ENCODE measurements at regions not wholly inside any gene's neighbourhood (a gene's known extent, or its start where the extent isn't known, plus 50 kb on each side); places are given as distances from the start of the nearest gene placed in this dataset.

DNA sequence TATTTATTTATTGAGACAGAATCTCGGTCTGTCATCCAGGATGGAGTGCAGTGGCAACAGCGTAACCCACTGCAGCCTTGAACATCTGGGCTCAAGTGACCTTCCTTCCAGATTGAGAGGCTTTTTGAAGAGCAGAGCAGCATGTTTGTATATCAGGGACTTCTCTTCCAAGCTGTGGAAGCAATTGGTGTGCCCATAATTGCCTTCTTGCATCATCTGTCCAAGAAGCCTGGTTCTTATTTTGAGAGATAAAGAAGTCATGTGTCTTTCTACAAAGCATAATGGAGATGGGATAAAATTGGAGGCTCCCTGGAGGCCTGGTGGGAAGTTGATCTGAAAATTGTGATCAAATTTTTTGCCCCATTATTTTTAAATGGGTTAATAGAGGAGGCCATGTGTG, 183.8 kb upstream of the MCTP2 start:
- DNase-seq: no peak

DNA sequence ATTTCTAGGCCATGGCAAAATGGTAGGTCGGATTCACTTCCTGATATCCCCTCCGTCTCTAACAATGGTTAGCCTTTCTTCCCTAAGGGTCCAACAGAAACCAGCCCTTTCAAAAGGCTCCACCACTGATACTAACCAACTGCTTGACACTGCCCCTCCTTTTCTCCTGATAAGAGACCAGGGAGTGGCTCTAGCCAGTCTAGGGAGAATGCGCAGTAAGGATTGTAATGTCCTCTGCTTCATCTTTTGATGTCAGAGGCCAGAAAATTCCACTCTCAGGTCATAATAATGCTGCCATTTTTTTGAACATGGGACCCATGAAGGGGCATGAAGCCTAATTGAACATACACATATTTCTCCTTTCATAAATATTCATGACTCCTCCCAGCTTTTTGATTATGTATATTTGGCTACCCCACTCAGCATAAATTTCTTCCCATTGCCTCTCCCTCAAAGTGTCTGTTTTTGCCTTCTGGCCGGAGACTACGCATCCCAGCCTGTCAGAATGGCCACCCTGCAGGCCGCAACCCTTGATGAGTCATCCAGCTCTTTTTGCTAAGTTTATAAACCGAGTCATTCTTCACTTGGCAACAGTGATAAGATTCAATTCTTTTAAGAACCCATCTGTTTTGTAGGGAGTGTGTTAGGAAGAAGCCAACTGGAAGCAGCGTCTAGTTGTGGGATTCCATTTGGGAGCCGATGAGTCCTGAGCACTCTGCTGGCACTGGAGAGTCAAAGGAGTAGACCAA, 189.0 kb upstream of the MCTP2 start:
- DNase-seq: no peak

DNA sequence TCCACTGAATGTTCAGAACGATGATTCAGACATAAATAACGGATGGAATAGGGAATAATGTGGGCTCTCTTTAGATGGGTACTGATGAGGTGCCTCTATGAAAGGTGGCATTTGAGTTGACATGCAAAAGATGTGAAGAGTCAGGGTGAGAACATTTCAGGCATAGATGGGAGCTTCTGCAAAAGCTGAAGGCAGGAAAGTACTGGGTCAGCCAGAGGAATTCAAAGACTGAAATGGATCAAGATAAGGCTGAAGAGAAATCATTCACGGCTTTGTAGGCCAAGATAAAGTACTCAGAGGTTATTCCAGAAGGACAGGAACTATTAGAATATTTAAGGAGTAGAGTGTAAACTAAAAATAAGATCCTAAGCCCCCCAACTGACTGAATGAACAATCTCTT, 189.6 kb upstream of the MCTP2 start:
- DNase-seq: no peak

DNA sequence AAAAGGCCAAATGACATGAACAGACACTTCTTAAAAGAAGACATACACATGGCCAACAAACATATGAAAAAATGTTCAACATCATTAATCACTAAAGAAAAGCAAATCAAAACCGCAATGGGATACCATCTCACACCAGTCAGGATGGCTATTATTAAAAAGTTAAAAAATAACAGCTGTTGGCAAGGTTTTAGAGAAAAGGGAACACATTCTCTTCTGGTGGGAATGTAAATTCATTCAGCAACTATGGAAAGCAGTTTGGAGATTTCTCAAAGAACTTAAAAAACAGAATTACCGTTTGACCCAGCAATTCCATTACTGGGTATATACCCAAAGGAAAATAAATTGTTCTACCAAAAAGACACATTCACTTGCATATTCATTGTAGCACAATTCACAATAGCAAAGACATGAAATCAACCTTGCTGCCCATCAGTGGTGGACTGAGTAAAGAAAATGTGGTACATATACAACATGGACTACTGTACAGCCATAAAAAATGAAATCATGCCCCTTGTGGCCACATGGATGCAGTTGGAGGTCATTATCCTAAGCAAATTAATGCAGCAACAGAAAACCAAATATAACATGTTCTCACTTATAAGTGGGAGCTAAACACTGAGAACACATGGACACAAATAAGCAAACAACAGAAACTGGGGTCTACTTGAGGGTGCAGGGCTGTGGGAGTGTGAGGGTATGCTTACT, 190.7 kb upstream of the MCTP2 start:
- DNase-seq: no peak

DNA sequence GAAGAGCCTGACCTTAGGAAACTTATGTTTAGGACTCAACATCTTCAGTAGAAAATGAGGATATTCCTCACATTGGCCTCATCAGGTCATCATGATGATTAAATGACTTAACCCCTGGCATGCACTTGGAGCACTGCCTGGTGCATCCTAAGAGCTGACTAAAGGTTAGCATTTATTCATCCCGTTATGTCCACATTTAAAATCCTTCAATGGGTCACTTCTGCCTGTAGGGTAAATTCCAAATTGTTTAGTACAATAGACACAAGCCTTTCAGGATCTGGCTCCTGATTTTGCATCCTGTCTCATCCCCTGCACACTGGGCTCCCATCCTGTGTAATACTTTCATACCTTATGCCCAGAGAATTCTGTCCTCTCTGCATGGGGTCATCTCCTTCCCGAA, 195.2 kb upstream of the MCTP2 start:
- no peak for DNase-seq

DNA sequence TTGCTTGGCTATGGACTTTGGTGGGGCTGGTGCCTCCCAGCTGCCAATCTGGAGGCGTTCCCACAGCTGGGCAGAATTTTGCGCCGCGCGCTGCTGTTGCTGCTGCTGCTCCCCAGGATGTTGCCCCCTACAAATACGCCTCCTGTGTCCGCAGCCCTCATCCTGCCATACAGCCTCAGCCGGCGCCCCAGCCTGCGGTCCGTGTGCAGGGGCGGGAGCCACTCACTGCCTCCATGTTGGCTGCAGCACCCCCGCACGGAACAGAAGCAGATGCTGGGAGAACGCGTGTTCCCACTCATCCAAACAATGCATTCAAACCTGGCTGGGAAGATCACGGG, 197.7 kb upstream of the MCTP2 start:
- no peak for DNase-seq

DNA sequence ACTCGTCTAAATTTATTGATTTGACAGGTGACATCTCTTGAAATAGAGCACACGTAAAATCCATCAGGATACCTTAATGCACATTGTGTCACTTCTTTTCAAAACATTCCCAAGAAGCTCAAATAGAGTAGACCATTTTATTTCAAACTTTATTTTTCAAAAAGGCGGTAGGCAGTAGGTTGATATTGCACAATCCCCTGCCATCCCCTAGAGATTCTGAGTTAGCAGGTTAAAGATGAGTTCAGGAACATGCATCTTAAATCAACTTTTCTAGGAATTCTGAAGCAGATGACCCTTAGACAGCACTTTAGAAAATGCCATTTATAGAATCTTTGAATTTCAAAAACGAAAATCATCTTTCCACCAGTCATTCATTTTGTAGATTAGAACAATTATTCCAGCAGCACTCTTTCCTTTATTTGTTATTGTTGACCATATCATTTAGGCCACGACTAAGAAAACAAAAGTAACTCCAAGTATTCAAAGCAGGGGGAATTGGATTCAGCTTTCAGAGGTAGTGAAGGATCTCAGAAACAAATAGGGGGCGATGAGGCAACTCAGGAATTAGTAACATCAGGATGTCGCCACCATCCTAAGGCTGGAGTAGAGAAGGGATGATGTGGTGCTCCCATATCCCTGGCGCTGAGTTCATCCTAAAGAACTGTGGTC, 198.2 kb upstream of the MCTP2 start:
- no peak for DNase-seq

DNA sequence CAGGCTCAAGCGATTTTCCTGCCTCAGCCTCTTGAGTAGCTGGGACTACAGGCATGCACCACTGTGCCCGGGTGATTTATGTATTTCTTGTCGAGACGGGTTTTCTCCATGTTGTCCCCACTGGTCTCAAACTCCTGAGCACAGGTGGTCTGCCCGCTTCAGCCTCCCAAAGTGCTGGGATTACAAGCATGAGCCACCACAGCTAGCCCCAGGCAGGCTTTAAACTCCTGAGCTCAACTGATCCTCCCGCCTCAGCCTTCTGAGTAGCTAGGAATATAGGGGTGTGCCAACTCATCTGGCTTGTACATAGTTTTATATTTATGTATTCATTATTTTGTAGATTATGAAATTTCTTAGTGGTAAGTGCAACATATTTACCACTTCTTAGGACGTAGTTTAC, 198.8 kb upstream of the MCTP2 start:
- DNase-seq: no peak

DNA sequence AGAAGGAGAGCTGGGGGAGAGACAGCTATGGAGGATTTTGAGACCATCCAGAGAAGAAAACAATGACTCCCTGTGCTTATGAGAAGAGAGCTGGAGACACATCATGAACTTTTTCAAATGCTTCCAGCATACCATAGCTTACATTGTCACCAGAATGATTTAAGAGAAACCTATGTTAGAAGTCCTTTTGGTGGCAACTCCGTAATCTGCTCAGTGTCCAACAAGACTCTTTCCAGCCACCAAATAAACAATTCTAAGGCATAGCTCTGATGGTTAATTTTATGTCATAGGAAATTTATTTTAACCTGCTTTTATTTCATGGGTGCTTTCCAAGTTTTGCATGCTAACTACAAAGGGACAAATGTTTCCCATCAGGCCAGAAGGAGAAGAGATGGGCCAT, 200.3 kb upstream of the MCTP2 start:
- no peak for DNase-seq

DNA sequence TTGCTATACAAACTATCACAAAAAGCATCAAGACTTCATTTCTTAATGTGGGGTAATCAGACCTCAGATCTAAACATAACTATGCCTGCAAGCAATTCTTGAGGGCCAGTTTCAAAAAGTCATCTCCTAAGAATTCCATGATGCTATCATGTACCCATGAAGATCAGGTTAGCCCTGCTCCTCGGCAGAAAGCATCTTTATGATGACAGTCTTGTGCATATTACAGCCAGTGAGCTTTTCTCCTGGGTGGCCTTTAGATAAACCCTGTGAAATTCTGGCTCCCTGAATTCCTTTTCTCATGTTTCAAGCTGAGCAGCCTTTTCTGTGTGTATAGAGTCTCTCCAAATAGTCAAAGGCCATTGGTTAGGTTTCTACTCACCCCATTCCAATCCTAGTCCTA, 201.9 kb upstream of the MCTP2 start:
- no peak for DNase-seq

DNA sequence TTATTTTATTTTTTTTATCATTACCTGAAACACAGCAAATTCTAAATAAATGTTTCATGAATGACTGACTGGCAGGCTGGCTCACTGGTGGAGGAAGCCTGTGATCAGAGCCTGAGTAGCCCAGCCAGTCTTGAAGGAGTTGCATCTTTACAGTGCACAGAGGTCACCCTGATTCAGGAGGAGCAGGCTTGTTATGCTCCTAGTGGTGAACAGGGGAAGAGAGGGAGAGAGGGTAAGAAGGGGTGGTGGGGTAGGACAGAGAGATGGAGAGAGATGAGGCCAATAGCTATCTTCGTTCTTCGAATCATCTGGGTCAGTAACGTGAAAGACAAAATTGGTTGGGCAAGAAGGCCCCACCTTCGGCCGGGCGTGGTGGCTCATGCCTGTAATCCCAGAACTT, 202.6 kb upstream of the MCTP2 start:
- no peak for DNase-seq

DNA sequence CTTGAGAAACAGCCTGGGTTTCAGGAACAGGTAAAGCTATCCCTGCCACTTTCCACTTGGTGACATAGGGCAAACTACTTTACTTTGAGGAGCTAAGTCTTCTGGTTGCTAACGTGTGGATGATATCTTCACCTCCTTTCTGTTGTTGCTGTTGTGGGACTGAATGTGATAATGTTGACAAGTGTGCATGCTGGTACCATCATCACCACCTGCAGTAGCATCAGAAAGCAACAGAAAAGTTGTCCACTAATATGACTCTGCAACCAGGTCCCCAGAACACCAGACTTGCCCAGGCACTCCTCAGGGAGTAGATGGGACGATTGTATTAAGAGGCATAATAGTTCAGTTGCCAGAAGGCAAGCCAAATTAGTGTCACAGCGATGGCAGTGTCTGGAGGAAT, 203.2 kb upstream of the MCTP2 start:
- no peak for DNase-seq

DNA sequence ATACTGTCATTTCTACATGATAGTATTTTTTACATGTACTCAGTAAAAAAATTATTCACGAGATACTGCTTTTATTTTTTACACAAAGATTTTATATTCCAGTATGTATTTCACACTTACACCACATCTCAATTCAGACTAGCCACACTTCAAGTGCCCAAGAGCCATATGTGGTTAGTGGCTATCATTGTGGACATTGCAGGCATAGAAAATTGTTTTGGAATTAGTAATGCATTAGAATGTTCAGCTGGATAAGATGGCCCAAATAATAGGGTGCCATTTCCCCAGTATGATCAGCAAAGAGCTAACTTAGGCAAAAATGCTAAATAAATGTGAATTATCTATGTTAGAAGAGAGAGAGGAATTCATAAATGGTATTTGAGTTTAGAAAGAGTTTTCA, 203.8 kb upstream of the MCTP2 start:
- no peak for DNase-seq

DNA sequence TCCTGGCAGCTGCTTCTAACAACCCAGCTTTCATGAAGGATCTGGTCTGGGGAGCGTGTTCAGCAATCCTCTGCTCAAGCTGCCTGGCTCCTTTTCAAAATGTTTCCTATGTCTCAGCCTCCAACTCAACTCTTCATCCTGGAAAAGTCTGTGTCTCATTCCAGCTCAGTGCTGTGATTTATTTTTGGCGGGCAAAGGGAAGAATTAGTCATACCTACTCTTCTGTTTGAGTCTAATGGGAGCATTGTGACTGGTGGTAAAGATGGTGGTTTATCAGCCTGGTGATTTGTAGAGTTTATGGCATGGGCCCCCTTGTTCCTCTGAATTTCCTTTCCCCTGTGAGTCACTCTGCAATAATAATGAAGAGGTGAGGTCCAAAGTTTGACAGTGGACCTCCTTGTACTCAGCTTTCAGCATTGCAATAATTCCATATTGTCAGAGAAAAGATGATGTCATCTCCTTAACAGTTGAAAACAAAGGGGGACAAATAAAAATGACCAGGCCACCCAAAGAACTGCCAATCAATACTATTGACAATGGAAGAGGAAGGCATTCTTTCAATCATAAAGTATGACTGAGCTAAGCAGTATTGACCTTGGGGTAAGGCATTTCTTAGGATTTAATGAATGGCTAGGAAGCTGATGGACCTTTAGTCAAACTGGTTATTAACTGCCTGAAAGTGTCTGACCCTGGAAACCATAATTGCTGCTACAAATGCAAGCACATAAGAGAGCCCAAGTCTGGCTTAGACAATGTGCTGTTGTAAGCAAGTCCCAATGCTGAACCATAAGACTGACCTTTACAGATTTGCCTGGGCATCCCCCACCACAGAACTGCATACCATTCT, 204.7 kb upstream of the MCTP2 start:
- no peak for DNase-seq

DNA sequence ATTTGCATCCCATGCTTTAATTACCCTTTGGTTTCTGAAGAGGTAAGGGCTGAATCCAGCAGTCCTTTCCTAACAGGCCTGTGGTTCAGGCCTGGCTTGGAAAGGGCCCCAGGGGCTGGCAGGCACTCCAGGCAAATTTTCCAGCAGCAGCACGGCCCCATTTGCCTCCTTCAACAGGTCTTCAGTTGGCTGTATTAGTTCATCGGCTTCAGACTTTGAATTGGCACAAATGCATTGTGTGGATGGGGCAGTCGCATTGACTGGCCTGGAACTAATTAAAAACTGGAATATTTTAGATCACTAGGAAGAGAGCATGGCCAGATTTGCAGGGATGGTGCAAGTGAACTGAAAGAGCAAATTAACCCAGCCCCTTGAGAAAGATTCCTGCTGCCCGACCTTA, 207.8 kb upstream of the MCTP2 start:
- no peak for DNase-seq

DNA sequence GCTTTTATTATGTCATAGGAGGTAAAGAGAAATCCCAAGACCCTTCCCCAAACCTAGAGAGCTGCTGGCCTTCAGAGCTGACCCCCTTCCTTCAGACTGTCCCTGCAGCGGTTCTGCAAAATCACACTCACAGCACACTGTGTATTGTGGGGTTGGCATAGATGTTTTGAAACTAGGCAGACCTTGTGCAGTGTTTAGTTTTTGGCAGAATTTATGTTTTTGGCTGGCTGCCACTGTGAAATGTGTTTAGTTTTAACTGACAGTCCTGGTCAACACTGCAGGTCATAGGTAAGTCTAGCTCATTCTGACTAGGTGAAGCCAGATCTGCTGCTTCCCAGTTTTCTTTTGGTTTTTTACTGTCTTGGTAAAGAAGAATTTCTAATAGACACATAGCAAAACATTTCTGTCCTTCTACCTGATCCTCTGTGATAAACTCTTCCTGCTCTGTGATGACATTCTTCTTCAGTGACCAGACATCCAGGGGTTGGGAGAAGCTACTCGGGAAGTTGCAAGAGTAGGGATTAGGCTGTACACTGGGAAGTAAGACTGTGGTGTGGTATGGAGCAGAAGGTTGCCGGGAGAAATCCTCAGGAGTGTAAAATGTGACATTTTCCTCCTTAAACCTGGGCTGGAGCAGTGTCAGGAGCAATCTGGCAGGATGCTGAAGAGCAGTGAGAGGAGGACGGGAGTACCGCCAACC, 209.6 kb upstream of the MCTP2 start:
- no peak for DNase-seq

DNA sequence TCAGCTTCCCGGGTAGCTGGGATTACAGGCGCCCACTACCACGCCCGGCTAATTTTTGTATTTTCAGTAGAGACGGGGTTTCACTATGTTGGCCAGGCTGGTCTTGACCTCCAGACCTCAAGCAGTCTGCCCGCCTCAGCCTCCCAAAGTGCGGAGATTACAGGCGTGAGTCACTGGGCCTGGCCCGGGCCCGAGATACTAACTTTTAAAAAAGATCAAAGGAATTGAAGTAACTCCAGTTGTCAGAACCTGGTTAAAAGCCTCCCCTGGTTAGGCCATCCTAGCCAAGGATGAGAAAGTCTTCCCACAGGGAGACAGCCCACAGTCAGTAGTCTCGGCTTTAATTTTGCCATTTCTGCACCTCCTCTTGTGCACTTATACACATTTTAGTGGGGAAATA, 212.3 kb upstream of the MCTP2 start:
- no peak for DNase-seq

DNA sequence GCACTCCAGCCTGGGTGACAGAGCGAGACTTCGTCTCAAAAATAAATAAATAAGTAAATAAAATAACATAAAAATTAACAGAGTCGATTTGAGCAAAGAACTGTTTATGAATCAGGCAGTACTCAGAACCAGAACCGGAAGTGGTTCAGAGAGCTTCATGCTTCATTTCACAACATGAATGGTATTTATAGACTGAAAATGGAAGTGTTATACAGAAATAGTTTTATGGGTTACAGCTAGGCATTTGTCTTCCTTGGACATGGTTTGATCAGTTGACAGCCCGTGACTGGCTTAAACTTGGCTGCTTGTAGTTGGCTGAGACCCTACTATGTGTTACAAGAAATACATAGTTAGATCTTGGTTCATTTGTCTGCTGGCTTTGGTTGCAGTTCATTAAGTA, 216.0 kb upstream of the MCTP2 start:
- no peak for DNase-seq

DNA sequence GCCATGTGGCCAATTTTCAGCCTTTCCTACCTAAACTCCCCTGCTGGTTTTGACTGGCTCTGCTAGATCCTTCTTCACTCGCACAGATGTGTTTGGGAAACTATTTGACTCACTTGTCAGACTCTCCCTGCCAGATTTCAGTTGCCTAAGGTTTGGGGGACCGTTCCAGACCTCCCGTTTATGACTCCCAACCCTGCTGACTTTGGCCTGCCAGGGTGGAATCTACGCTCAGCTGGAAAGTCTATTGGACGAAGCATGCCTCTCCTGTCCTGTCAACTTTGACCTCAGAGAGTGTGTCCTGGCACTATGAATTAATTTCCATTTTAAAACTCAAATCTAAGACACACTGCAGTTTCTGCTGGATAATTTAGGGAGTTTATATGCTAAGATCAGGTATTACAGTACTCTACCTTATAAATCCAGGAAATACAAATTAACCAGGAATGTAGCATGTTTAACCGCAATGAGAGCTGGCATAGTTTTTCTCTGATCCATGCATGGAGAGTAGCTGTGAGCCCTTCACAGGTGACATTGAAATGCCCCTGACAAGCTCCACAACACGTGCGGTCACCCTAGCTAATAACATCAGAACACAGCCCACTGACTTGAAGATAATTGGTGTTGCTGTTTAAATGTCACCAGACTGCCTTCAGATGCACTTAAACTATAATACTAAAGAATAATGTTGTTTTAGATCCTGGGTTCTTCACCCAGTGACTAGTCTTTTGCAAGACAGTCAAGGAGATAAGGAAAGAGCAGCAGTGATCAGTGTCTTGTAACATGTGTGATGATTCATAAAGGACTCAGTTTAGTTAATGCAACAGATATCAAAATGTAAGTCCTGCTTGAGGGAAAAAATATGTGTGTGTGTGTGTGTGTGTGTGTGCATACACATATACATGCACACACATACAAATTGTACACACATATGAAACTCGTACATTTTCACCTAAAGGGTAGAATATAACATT, 223.0 kb upstream of the MCTP2 start:
- DNase-seq: no peak

DNA sequence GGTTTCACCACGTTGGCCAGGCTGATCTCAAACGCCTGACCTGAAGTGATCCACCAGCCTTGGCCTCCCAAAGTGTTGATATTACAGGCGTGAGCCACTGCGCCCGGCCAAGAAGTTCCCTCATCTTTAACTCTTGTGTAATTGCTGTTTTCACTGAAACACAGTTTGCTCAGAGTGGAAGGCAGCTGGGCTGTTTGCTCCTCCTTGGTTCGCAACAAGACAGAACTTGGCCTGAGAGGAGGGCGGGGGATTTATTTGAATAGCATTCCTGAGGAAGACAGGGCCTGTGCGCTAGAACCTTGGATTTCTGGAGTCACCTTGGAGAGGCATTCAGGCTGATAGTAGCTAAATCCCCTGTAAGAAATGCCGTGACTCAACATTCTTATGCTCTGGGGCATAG, 226.7 kb upstream of the MCTP2 start:
- DNase-seq: no peak

DNA sequence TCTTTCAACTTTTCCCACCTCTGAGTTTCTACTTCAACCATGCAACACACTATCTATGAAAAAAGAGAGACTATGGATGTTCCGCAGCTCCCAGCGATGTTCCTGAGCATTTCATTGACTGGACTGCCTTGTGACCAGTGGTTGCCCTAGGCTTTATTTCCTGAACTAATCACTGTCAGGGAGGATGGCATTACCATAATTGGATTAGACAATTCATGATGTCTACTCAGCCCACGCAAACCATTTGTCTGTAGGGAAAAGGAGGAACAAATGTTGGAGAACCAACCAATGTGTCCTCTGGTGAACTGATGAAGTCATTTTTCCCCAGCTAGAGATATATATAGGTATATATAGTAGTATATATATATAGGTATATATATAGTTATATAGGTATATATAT, 229.3 kb upstream of the MCTP2 start:
- DNase-seq: no peak

Data from NCI-H748 treated with DMSO at 0.1 percent for 48 hours (cell line).